ENCODE measurements at regions not wholly inside any gene's neighbourhood (a gene's known extent, or its start where the extent isn't known, plus 50 kb on each side); places are given as distances from the start of the nearest gene placed in this dataset.
"Not testable (repeated sequence)": the region's sequence is repeated elsewhere in the genome, so short reads cannot be mapped to it uniquely, and the experiment has no call there.

- H3K27ac ChIP-seq: no peak overlapping the region
- no peak for TF ChIP-seq CTCF (IDR thresholded peaks at IDR 0.05)
- no peak for DNase-seq (ENCODE audit: low spot score)
- no peak overlapping the region for H3K4me3 ChIP-seq
Observed at GRCh38 chr18:51260118-51260517, 62.6 kb upstream of the MEX3C start.

GRCh38 chr18:51266077-51266476 is 68.6 kb upstream of the MEX3C start:
- not testable (repeated sequence) for H3K27ac ChIP-seq; DNase-seq (ENCODE audit: low spot score); H3K4me3 ChIP-seq

- Histone ChIP-seq H3K27ac (no peak overlapping the region), H3K4me3 (no peak overlapping the region)
- DNase-seq (ENCODE audit: low spot score): no peak
- TF ChIP-seq CTCF (IDR thresholded peaks at IDR 0.05): no peak
Observed at GRCh38 chr18:51266773-51267172, 69.3 kb upstream of the MEX3C start.

GRCh38 chr18:51273437-51273836 is 76.0 kb upstream of the MEX3C start:
- no peak overlapping the region for H3K27ac ChIP-seq
- no peak for TF ChIP-seq CTCF (IDR thresholded peaks at IDR 0.05)
- H3K4me3 ChIP-seq: no peak overlapping the region
- DNase-seq (ENCODE audit: low spot score): no peak

- no peak overlapping the region for H3K27ac ChIP-seq
- no peak for DNase-seq (ENCODE audit: low spot score)
- TF ChIP-seq CTCF (IDR thresholded peaks at IDR 0.05): no peak
- H3K4me3 ChIP-seq: no peak overlapping the region
Observed at GRCh38 chr18:51275712-51276476, 78.4 kb upstream of the MEX3C start.

- no peak overlapping the region for H3K4me3 ChIP-seq
- TF ChIP-seq CTCF (IDR thresholded peaks at IDR 0.05): no peak
- no peak overlapping the region for H3K27ac ChIP-seq
- DNase-seq (ENCODE audit: low spot score): no peak
Observed at GRCh38 chr18:51278045-51278649, 80.7 kb upstream of the MEX3C start.

- TF ChIP-seq CTCF (IDR thresholded peaks at IDR 0.05): no peak
- DNase-seq (ENCODE audit: low spot score): no peak
- no peak overlapping the region for H3K27ac ChIP-seq
- H3K4me3 ChIP-seq: no peak overlapping the region
Observed at GRCh38 chr18:51279367-51279984, 82.0 kb upstream of the MEX3C start.

Measured in coronary artery (tissue), 2 donors.